ENCODE measurements at regions not wholly inside any gene's neighbourhood (a gene's known extent, or its start where the extent isn't known, plus 50 kb on each side); places are given as distances from the start of the nearest gene placed in this dataset.

DNA sequence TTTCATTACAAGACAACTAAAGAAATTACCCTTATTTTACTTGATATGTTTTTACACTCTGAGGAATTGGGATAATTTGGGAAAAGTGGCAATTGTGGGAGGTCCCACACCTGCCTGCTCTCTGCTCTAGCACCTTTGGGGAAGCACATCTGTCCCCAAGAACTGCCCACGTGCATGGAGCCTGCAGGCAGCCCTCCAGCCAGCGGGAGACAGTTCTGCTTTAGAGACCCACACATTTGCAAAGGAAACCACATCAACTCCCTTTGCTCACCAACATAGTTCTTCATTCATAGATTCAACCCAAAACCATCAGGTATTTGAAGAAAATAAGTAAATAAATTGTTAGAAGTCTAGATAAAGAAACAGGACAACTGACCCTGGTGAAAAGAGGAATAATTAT is 239.9 kb upstream of the ID2 start (continued):
- TF ChIP-seq, protein P1, sequence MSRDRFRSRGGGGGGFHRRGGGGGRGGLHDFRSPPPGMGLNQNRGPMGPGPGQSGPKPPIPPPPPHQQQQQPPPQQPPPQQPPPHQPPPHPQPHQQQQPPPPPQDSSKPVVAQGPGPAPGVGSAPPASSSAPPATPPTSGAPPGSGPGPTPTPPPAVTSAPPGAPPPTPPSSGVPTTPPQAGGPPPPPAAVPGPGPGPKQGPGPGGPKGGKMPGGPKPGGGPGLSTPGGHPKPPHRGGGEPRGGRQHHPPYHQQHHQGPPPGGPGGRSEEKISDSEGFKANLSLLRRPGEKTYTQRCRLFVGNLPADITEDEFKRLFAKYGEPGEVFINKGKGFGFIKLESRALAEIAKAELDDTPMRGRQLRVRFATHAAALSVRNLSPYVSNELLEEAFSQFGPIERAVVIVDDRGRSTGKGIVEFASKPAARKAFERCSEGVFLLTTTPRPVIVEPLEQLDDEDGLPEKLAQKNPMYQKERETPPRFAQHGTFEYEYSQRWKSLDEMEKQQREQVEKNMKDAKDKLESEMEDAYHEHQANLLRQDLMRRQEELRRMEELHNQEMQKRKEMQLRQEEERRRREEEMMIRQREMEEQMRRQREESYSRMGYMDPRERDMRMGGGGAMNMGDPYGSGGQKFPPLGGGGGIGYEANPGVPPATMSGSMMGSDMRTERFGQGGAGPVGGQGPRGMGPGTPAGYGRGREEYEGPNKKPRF (IDR thresholded peaks at IDR 0.05; ENCODE audit: low read depth, low read length): no peak
- TF ChIP-seq ZBED1 (IDR thresholded peaks at IDR 0.05) (no peak), SIN3A (IDR thresholded peaks at IDR 0.05; ENCODE audit: borderline replicate concordance in 2 of 2, control insufficient read depth in 1 of 2, low read depth in 2 of 2, low read length in 2 of 2) (no peak)

DNA sequence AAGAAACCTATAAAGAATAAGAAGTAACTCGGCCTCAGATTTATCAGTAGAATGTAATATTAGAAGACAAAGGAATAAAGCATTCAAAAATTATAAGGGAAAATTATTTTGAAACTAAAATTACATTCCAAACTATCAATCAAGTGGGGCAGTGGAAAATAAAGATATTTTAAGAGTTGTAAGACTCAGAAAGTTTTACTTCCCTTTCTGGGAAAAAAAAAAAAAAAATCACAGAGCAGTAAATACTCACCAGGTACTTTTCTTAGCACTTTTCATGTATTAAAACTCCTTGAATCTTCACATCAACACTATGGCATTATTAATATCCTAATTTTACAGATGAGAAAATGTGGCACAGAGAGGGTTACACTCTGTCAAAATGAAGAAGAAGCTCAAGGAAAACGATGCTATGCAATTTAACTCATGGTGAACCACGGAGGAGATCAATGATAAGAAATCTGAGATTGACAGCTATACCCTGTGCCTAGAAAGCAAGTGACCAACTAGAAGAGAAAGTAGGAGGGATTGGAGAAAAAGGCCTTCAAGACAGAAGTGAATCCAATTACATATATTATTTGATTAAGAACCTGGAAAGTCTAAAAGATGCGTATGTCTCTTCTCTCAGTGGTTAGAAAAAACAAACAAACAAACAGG is 238.9 kb upstream of the ID2 start:
- Histone ChIP-seq H3K4me3 (no peak overlapping the region), H2AFZ (ENCODE audit: low read depth, low read length) (no peak overlapping the region), H3K79me2 (ENCODE audit: control insufficient read depth, insufficient read depth, low read length) (no peaks in the 10 kb centered on the region), H3K27ac (ENCODE audit: extremely low read depth, low read depth, low read length) (no peak overlapping the region), H3K27me3 (ENCODE audit: control insufficient read depth in 2 of 2, insufficient read depth in 2 of 2, low read length in 2 of 2) (peaks cover 13 to 26% of the 10 kb centered on the region in 2 experiments; a peak in 4 of 5 replicates), H3K4me1 (replicated peaks in 1 of 2; ENCODE audit: control insufficient read depth in 2 of 2, insufficient read depth in 2 of 2, low read length in 2 of 2) (no peaks in the 10 kb centered on the region), H3K9me1 (ENCODE audit: control insufficient read depth, insufficient read depth, low read length) (no peaks in the 10 kb centered on the region), H3K9me3 (replicated peaks; ENCODE audit: control insufficient read depth, insufficient read depth, low read depth, low read length) (no peaks in the 10 kb centered on the region), H3K4me2 (ENCODE audit: insufficient read depth, low read length) (no peak overlapping the region), H3K36me3 (ENCODE audit: control insufficient read depth, insufficient read depth, low read length) (no peaks in the 10 kb centered on the region), H3K9ac (ENCODE audit: insufficient read depth in 1 of 2, low read depth in 2 of 2, low read length in 2 of 2) (no peak overlapping the region), H4K20me1 (replicated peaks; ENCODE audit: control insufficient read depth, insufficient read depth, low read length) (no peaks in the 10 kb centered on the region)
- ATAC-seq: no peak
- CTCF ChIA-PET (ENCODE audit: low intra/inter-chr PET ratio): no interaction called here
- BruUV-seq (replicated peaks): no TSS peak
- intact Hi-C loops (cut with micrococcal nuclease) (no loop called here), in situ Hi-C loops (cut with MboI) (no loop called here)
- DNase-seq (ENCODE audit: extremely low read depth in 1 of 4, low spot score in 3 of 4): no peak
- FAIRE-seq: no peak
- POLR2A ChIA-PET: no interaction called here
- WGBS (ENCODE audit: insufficient coverage, low coverage, missing lambda C conversion rate): 7% methylated on average over 4 of the region's 4 CpGs
- TF ChIP-seq ZNF143 (CRISPR knock-in tag; IDR thresholded peaks at IDR 0.05) (no peak), ZFX (CRISPR knock-in tag; IDR thresholded peaks at IDR 0.05) (no peak), ZNF263 (CRISPR knock-in tag; IDR thresholded peaks at IDR 0.05; ENCODE audit: borderline replicate concordance) (no peak), ZNF165 (CRISPR knock-in tag; IDR thresholded peaks at IDR 0.05; ENCODE audit: borderline replicate concordance) (no peak), MTF1 (CRISPR knock-in tag; IDR thresholded peaks at IDR 0.05; ENCODE audit: borderline replicate concordance) (no peak), PRPF4 (IDR thresholded peaks at IDR 0.05; ENCODE audit: insufficient read depth, low read depth, low read length, poor library complexity, severe bottlenecking) (no peak), FOSL1 (tag; conservative IDR thresholded peaks at IDR 0.05) (no peak), HSF4 (CRISPR knock-in tag; IDR thresholded peaks at IDR 0.05; ENCODE audit: borderline replicate concordance) (no peak), ZNF121 (CRISPR knock-in tag; conservative IDR thresholded peaks at IDR 0.05) (no peak), ZNF668 (CRISPR knock-in tag; IDR thresholded peaks at IDR 0.05) (no peak)
- TF ChIP-seq, protein P2, sequence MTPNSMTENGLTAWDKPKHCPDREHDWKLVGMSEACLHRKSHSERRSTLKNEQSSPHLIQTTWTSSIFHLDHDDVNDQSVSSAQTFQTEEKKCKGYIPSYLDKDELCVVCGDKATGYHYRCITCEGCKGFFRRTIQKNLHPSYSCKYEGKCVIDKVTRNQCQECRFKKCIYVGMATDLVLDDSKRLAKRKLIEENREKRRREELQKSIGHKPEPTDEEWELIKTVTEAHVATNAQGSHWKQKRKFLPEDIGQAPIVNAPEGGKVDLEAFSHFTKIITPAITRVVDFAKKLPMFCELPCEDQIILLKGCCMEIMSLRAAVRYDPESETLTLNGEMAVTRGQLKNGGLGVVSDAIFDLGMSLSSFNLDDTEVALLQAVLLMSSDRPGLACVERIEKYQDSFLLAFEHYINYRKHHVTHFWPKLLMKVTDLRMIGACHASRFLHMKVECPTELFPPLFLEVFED (CRISPR knock-in tag; conservative IDR thresholded peaks at IDR 0.05): no peak
- TF ChIP-seq, protein P3, sequence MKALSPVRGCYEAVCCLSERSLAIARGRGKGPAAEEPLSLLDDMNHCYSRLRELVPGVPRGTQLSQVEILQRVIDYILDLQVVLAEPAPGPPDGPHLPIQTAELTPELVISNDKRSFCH (CRISPR knock-in tag; IDR thresholded peaks at IDR 0.05): no peak
- TF ChIP-seq, protein P3 (tag; IDR thresholded peaks at IDR 0.05): no peak

Data from K562 (cell line).